ENCODE measurements at regions not wholly inside any gene's neighbourhood (a gene's known extent, or its start where the extent isn't known, plus 50 kb on each side); places are given as distances from the start of the nearest gene placed in this dataset.

- TF ChIP-seq, protein P1, sequence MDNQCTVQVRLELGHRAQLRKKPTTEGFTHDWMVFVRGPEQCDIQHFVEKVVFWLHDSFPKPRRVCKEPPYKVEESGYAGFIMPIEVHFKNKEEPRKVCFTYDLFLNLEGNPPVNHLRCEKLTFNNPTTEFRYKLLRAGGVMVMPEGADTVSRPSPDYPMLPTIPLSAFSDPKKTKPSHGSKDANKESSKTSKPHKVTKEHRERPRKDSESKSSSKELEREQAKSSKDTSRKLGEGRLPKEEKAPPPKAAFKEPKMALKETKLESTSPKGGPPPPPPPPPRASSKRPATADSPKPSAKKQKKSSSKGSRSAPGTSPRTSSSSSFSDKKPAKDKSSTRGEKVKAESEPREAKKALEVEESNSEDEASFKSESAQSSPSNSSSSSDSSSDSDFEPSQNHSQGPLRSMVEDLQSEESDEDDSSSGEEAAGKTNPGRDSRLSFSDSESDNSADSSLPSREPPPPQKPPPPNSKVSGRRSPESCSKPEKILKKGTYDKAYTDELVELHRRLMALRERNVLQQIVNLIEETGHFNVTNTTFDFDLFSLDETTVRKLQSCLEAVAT (IDR thresholded peaks at IDR 0.05) = no peak
- no peak for TF ChIP-seq RAD51 (IDR thresholded peaks at IDR 0.05)
- no peak for TF ChIP-seq GATAD2B (conservative IDR thresholded peaks at IDR 0.05; ENCODE audit: low read depth)
- no peak for TF ChIP-seq CEBPZ (IDR thresholded peaks at IDR 0.05; ENCODE audit: low read depth, low read length)
- TF ChIP-seq, protein P2, sequence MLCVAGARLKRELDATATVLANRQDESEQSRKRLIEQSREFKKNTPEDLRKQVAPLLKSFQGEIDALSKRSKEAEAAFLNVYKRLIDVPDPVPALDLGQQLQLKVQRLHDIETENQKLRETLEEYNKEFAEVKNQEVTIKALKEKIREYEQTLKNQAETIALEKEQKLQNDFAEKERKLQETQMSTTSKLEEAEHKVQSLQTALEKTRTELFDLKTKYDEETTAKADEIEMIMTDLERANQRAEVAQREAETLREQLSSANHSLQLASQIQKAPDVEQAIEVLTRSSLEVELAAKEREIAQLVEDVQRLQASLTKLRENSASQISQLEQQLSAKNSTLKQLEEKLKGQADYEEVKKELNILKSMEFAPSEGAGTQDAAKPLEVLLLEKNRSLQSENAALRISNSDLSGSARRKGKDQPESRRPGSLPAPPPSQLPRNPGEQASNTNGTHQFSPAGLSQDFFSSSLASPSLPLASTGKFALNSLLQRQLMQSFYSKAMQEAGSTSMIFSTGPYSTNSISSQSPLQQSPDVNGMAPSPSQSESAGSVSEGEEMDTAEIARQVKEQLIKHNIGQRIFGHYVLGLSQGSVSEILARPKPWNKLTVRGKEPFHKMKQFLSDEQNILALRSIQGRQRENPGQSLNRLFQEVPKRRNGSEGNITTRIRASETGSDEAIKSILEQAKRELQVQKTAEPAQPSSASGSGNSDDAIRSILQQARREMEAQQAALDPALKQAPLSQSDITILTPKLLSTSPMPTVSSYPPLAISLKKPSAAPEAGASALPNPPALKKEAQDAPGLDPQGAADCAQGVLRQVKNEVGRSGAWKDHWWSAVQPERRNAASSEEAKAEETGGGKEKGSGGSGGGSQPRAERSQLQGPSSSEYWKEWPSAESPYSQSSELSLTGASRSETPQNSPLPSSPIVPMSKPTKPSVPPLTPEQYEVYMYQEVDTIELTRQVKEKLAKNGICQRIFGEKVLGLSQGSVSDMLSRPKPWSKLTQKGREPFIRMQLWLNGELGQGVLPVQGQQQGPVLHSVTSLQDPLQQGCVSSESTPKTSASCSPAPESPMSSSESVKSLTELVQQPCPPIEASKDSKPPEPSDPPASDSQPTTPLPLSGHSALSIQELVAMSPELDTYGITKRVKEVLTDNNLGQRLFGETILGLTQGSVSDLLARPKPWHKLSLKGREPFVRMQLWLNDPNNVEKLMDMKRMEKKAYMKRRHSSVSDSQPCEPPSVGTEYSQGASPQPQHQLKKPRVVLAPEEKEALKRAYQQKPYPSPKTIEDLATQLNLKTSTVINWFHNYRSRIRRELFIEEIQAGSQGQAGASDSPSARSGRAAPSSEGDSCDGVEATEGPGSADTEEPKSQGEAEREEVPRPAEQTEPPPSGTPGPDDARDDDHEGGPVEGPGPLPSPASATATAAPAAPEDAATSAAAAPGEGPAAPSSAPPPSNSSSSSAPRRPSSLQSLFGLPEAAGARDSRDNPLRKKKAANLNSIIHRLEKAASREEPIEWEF (IDR thresholded peaks at IDR 0.05; ENCODE audit: insufficient replicate concordance, low read depth, low read length) = no peak
- TF ChIP-seq USF2 (IDR thresholded peaks at IDR 0.05; ENCODE audit: borderline replicate concordance, low read depth, low read length) = no peak
- no peak for TF ChIP-seq KDM1A (IDR thresholded peaks at IDR 0.05; ENCODE audit: borderline replicate concordance)
- no peak for TF ChIP-seq FOXK2 (IDR thresholded peaks at IDR 0.05)
- TF ChIP-seq SREBF1 (IDR thresholded peaks at IDR 0.05; ENCODE audit: low read length) = no peak
- TF ChIP-seq RELA (IDR thresholded peaks at IDR 0.05; ENCODE audit: borderline replicate concordance, partially characterized antibody) = no peak
- no peak for TF ChIP-seq NBN (IDR thresholded peaks at IDR 0.05)
- no peak for TF ChIP-seq GABPA (IDR thresholded peaks at IDR 0.05; ENCODE audit: low read depth)
- no peak for TF ChIP-seq MTA3 (IDR thresholded peaks at IDR 0.05; ENCODE audit: borderline replicate concordance, low read length)
- TF ChIP-seq CBFB (IDR thresholded peaks at IDR 0.05; ENCODE audit: low read depth) = no peak
- TF ChIP-seq MEF2A (IDR thresholded peaks at IDR 0.05; ENCODE audit: insufficient read depth, low read depth, low read length) = 0 out of 2 replicates have a peak, but pooled peaks have one; percentile 6
- TF ChIP-seq, protein P3, sequence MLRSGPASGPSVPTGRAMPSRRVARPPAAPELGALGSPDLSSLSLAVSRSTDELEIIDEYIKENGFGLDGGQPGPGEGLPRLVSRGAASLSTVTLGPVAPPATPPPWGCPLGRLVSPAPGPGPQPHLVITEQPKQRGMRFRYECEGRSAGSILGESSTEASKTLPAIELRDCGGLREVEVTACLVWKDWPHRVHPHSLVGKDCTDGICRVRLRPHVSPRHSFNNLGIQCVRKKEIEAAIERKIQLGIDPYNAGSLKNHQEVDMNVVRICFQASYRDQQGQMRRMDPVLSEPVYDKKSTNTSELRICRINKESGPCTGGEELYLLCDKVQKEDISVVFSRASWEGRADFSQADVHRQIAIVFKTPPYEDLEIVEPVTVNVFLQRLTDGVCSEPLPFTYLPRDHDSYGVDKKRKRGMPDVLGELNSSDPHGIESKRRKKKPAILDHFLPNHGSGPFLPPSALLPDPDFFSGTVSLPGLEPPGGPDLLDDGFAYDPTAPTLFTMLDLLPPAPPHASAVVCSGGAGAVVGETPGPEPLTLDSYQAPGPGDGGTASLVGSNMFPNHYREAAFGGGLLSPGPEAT (IDR thresholded peaks at IDR 0.05; ENCODE audit: low read depth) = peak; percentile 41; the same call in 1 of the 2 replicates
- TF ChIP-seq CREB1 (IDR thresholded peaks at IDR 0.05; ENCODE audit: low read depth) = no peak
- no peak for TF ChIP-seq CHD2 (IDR thresholded peaks at IDR 0.05; ENCODE audit: borderline replicate concordance, low read depth, low read length)
- no peak for TF ChIP-seq HDGF (IDR thresholded peaks at IDR 0.05)
- TF ChIP-seq NFYA (IDR thresholded peaks at IDR 0.05; ENCODE audit: borderline replicate concordance, low read depth, low read length) = no peak
- no peak for TF ChIP-seq POLR2A (IDR thresholded peaks at IDR 0.05; ENCODE audit: low read depth, low read length)
Measured at GRCh38 chr11:110028921-110029320, 64.3 kb upstream of the ZC3H12C start (continued).
